T-cell (primary cell): ENCODE measurements at regions not wholly inside any gene's neighbourhood (a gene's known extent, or its start where the extent isn't known, plus 50 kb on each side); places are given as distances from the start of the nearest gene placed in this dataset.
"Not testable (repeated sequence)": the region's sequence is repeated elsewhere in the genome, so short reads cannot be mapped to it uniquely, and the experiment has no call there.

Source experiments
- ATAC-seq, 4 experiments: fragments of 200-7000 bp in 3 of 4; fragments of 150-1000 bp in 1 of 4; cut with Tn5 transposase; replicated peaks in 1 of 4; 1 replicate in 3 of 4; 2 replicates in 1 of 4; pipeline ENCODE4 v1.10.0; 2021; ENCODE audit warnings: moderate library complexity in 3 of 4, mild to moderate bottlenecking in 2 of 4, moderate number of reproducible peaks in 1 of 4
- CTCF ChIA-PET, 2 donors: fragments of 300-600 bp; sonication (Branson Sonifier 250); formaldehyde crosslinking; loops; one replicate each; lab custom pipeline; 2022; ENCODE audit warnings: antibody characterized with exemption in 2 of 2; lab: Charles Lee
- POLR2A ChIA-PET, 2 donors: fragments of 300-600 bp; sonication (Branson Sonifier 250); formaldehyde crosslinking; loops; one replicate each; lab custom pipeline; 2022; ENCODE audit warnings: antibody characterized with exemption in 2 of 2; lab: Charles Lee
- DNase-seq, 35 experiments: peaks; one replicate each; pipeline versions ENCODE4 v3.0.0 to v3.0.0-alpha.2; 2013 to 2023
- H3K27ac ChIP-seq: one replicate; pipeline ENCODE4 v1.5.1; 2013; ENCODE audit warnings: low read length
- H3K27me3 ChIP-seq, 2 experiments: replicated peaks in 1 of 2; 1 replicate in 1 of 2; 2 replicates in 1 of 2; pipeline versions ENCODE4 v1.6.1 to v1.7.0; 2013; ENCODE audit warnings: low read length in 1 of 2, mixed read lengths in 1 of 2; ENCODE audit not compliant: control insufficient read depth in 2 of 2, insufficient read depth in 2 of 2; ENCODE audit errors: extremely low read depth in 1 of 2
- H3K36me3 ChIP-seq, 2 donors: 1 replicate in 1 of 2; 2 replicates in 1 of 2; pipeline versions ENCODE4 v1.6.1 to v1.7.0; 2013; ENCODE audit warnings: low read length in 1 of 2; ENCODE audit not compliant: control insufficient read depth in 2 of 2, insufficient read depth in 1 of 2; ENCODE audit errors: extremely low read depth in 1 of 2
- H3K4me1 ChIP-seq, 2 experiments: 1 replicate in 1 of 2; 2 replicates in 1 of 2; pipeline versions ENCODE4 v1.6.1 to v1.7.0; 2013; ENCODE audit warnings: low read length in 2 of 2, mixed read lengths in 1 of 2; ENCODE audit not compliant: insufficient read depth in 2 of 2, control insufficient read depth in 1 of 2; ENCODE audit errors: extremely low read depth in 1 of 2
- H3K4me3 ChIP-seq, 2 donors: 1 replicate in 1 of 2; 2 replicates in 1 of 2; pipeline versions ENCODE4 v1.5.1 to v1.7.0; 2013; ENCODE audit warnings: mild to moderate bottlenecking in 2 of 2, low read length in 1 of 2, moderate library complexity in 1 of 2; ENCODE audit not compliant: control insufficient read depth in 1 of 2; ENCODE audit errors: extremely low read depth in 1 of 2
- H3K9me3 ChIP-seq: 2 replicates; pipeline ENCODE4 v1.7.0; 2013
- H3K27ac Mint-ChIP-seq, 2 donors: one replicate each; pipeline ENCODE4 v1.8.0; 2020 to 2021; ENCODE audit warnings: mild to moderate bottlenecking in 2 of 2, mixed read lengths in 2 of 2
- H3K27me3 Mint-ChIP-seq, 2 donors: one replicate each; pipeline ENCODE4 v1.8.0; 2021 to 2022; ENCODE audit warnings: mixed read lengths in 2 of 2
- H3K36me3 Mint-ChIP-seq: one replicate; pipeline ENCODE4 v1.8.0; 2021; ENCODE audit warnings: mixed read lengths
- H3K4me1 Mint-ChIP-seq, 3 donors: one replicate each; pipeline ENCODE4 v1.8.0; 2020 to 2022; ENCODE audit warnings: mixed read lengths in 3 of 3, mild to moderate bottlenecking in 1 of 3
- H3K4me3 Mint-ChIP-seq, 3 donors: one replicate each; pipeline ENCODE4 v1.8.0; 2020 to 2022; ENCODE audit warnings: mild to moderate bottlenecking in 3 of 3, mixed read lengths in 3 of 3, moderate library complexity in 3 of 3
- H3K9me3 Mint-ChIP-seq, 3 donors: one replicate each; pipeline ENCODE4 v1.8.0; 2020 to 2022; ENCODE audit warnings: mixed read lengths in 3 of 3
- WGBS: methylation state at CpG from one replicate; pipeline ENCODE4 v1.1.5; 2013; ENCODE audit warnings: missing lambda C conversion rate; ENCODE audit not compliant: insufficient coverage; 5-methylcytosine and 5-hydroxymethylcytosine counted together

DNA sequence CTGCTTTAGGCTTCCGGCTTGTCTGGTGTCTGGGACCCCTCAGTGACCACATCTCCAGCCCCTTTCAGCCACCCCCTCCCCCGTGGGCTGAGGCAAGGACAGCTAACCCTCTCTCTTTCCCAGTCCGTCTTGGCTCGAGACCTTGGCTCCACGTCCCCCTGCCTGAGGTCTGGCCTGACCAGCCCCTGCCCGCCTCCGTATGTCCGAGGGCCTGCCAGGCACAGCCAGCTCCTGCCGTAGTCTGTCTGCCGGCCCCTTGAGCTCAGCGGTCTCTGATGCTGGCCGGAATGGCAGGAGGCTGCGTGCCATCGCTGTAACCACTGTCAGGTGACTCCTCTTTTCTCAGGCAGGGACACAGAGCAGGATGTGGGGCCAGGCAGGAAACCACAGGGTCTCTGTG is 73.3 kb upstream of the LRPAP1 start:
- CTCF ChIA-PET = no interaction called here
- Histone ChIP-seq H3K9me3 (no peaks in the 10 kb centered on the region), H3K27ac (no peak overlapping the region), H3K27me3 (peaks cover 0 to 40% of the 10 kb centered on the region in 2 experiments), H3K4me1 (no peaks in the 10 kb centered on the region), H3K4me3 (no peak overlapping the region), H3K36me3 (no peaks in the 10 kb centered on the region)
- POLR2A ChIA-PET = no interaction called here
- ATAC-seq (no peak), DNase-seq (peak in 1 of 35 experiments; percentile 14)
- Mint-ChIP-seq H3K27ac (no peak overlapping the region), H3K4me3 (no peak overlapping the region), H3K27me3 (peaks cover 3 to 6% of the 10 kb centered on the region in 2 donors), H3K4me1 (no peaks in the 10 kb centered on the region), H3K9me3 (peaks cover 0 to 7% (median 0%) of the 10 kb centered on the region in 3 donors), H3K36me3 (no peaks in the 10 kb centered on the region)
- 76% methylated on average over 14 of the region's 14 CpGs for WGBS

DNA sequence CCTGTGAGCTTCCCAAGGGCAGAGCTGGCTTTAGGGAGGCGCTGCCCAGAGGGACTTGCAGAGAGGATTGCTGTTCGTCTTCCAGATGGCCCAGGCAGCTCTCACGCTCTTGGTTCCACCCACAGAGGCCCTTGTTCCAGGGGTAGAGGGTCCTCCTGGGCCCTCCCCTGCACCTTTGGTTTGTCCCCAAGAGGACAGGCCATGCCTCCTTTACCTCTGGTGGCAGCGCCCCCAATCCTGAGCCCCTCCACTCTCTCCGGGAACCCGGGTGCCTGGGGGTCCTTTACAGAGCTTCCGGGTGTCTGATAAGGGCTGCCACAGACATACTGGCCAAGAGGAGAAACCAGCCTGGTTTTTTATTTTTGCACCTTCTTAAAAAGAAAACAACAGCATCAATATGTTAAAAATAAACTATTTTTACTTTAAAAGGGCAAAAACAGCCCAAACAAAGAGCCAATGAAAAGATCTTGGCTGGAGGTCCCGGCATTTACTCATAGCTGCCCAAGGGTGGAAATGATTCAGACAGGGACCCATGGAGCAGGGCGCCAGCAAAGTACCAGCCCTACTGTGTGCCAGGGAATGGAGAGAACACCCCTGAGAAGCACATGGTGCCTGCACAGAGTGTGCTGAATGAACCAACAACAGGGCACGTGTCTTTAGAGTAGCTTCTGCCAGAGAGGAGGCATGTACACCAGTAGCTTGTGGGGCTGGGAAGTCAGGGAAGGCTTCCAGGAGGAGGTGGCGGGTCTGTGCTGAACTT is 70.8 kb upstream of the LRPAP1 start:
- POLR2A ChIA-PET, H3K27me3 Mint-ChIP-seq, H3K27ac Mint-ChIP-seq, H3K27ac ChIP-seq, ATAC-seq, H3K36me3 ChIP-seq, H3K4me3 Mint-ChIP-seq, H3K4me1 Mint-ChIP-seq, DNase-seq, H3K9me3 ChIP-seq, CTCF ChIA-PET, H3K4me3 ChIP-seq, H3K9me3 Mint-ChIP-seq, H3K36me3 Mint-ChIP-seq, H3K4me1 ChIP-seq: not testable (repeated sequence)
- WGBS = 79% methylated on average over 8 of the region's 11 CpGs
- H3K27me3 ChIP-seq = peaks cover 0 to 40% of the 10 kb centered on the region in 2 experiments

DNA sequence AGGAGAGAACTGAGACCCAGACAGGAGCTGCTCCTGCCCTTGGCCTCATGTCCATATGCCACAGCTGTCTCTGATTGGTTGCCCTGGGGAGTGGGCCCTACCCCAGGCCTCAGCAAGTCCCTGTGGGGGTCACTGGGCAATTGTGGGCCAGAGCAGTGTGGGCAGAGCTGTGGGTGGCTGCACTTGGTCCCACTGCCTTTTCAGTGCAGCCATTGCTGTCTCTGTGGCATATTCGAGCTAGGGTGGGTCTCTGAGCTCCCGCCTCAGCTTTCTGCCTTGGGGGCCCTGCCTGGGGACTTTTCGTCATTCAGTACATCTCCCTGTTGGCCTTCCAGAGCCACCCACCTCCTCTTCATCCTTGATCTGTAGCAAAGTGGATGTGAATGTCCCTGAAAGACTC is 69.8 kb upstream of the LRPAP1 start:
- peaks cover 3 to 6% of the 10 kb centered on the region in 2 donors for H3K27me3 Mint-ChIP-seq
- CTCF ChIA-PET = no interaction called here
- Histone ChIP-seq H3K27ac (no peak overlapping the region), H3K4me1 (no peaks in the 10 kb centered on the region), H3K27me3 (peaks cover 0 to 43% of the 10 kb centered on the region in 2 experiments), H3K9me3 (no peaks in the 10 kb centered on the region), H3K36me3 (no peaks in the 10 kb centered on the region), H3K4me3 (no peak overlapping the region)
- H3K27ac Mint-ChIP-seq = no peak overlapping the region
- H3K4me1 Mint-ChIP-seq = no peaks in the 10 kb centered on the region
- no peak overlapping the region for H3K4me3 Mint-ChIP-seq
- WGBS = 48% methylated on average over 2 of the region's 3 CpGs
- no peak for DNase-seq
- no peak for ATAC-seq
- no peaks in the 10 kb centered on the region for H3K36me3 Mint-ChIP-seq
- no peaks in the 10 kb centered on the region for H3K9me3 Mint-ChIP-seq
- POLR2A ChIA-PET = no interaction called here

DNA sequence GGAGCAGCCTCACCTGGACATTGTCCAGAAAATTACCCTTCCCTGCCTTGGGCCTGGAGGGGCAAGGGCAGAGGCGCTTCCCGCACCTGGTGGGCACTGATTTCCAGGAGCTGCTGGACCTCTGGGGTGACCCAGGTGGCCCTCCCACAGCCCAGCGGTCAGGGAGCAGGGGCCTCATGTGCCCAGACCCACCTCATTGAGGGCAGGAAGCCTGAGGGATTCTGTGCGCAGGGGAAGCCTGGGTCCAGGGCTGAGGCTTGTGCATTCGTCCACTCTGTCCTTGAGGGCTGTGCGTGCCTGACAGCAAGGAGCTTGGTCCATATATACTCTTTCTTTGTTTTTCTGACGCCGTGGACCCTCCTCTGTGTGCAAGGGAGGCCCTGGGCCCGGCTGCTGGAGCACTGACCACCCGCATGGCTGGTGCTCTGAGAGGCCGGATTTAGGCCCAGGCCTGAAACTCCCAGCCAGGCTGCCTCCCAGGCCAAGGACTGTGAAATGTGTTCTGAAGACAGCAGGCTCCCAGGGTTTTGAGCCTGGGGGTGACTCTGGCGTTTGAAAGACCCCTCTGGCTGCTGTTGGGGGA is 69.0 kb upstream of the LRPAP1 start:
- H3K4me3 ChIP-seq, ATAC-seq, H3K4me1 Mint-ChIP-seq, H3K4me1 ChIP-seq, POLR2A ChIA-PET, H3K36me3 ChIP-seq, H3K36me3 Mint-ChIP-seq, H3K27ac ChIP-seq, H3K27ac Mint-ChIP-seq, H3K9me3 ChIP-seq, H3K9me3 Mint-ChIP-seq, H3K4me3 Mint-ChIP-seq, CTCF ChIA-PET, DNase-seq: not testable (repeated sequence)
- H3K27me3 Mint-ChIP-seq = peaks cover 3 to 13% of the 10 kb centered on the region in 2 donors
- 82% methylated on average over 12 of the region's 12 CpGs for WGBS
- peaks cover 0 to 45% of the 10 kb centered on the region in 2 experiments for H3K27me3 ChIP-seq

DNA sequence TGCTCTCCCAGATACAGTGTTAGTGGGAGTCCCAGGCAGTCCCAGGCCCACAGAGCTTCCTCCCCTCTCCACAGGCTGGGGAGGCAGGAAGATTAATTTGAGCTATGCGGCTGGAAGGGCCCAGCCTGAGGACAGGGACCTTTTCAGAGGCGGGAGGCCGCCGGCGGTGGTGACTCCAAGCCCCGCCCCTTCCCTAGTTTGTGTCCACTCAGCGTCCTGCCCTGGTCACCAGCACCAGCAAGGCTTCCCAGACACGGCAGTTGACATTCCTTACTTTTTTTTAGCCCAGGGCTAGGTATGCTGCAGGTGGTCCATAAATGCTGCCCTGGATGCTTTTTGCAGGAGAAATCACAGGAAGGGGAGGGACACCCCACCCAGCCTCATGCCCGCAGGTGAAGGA is 67.7 kb upstream of the LRPAP1 start:
- H3K27ac Mint-ChIP-seq = no peak overlapping the region
- H3K27me3 Mint-ChIP-seq = peaks cover 3 to 20% of the 10 kb centered on the region in 2 donors
- ChIA-PET POLR2A (no interaction called here), CTCF (no interaction called here)
- no peaks in the 10 kb centered on the region for H3K9me3 Mint-ChIP-seq
- DNase-seq (no peak), ATAC-seq (no peak)
- 61% methylated on average over 6 of the region's 9 CpGs for WGBS
- no peak overlapping the region for H3K4me3 Mint-ChIP-seq
- Histone ChIP-seq H3K27ac (no peak overlapping the region), H3K27me3 (peaks cover 0 to 46% of the 10 kb centered on the region in 2 experiments), H3K36me3 (no peaks in the 10 kb centered on the region), H3K4me1 (no peaks in the 10 kb centered on the region), H3K4me3 (no peak overlapping the region), H3K9me3 (no peaks in the 10 kb centered on the region)
- no peaks in the 10 kb centered on the region for H3K4me1 Mint-ChIP-seq
- H3K36me3 Mint-ChIP-seq = no peaks in the 10 kb centered on the region

DNA sequence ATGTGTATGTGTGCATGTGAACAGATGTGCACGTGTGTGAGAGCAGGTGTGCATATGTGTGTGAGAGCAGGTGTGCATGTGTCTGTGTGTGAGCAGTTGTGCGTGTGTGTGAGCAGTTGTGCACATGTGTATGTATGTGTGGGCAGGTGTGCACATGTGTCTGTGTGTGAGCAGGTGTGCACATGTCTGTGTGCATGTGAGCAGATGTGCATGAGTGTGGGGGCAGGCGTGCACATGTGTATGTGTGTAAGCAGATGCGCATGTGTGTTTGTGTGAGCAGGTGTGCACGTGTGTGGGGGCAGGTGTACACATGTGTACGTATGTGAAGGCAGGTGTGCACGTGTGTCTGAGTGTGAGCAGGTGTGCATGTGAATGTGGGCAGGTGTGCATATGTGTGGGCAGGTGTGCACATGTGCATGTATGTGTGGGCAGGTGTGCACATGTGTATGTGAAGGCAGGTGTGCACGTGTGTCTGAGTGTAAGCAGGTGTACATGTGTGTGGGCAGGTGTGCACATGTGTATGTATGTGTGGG is 66.5 kb upstream of the LRPAP1 start:
- Mint-ChIP-seq H3K9me3 (no peaks in the 10 kb centered on the region), H3K4me1 (no peaks in the 10 kb centered on the region), H3K36me3 (no peaks in the 10 kb centered on the region), H3K4me3 (no peak overlapping the region), H3K27me3 (peaks cover 11 to 26% of the 10 kb centered on the region in 2 donors), H3K27ac (no peak overlapping the region)
- H3K4me3 ChIP-seq = no peak overlapping the region
- H3K4me1 ChIP-seq = no peaks in the 10 kb centered on the region
- no peaks in the 10 kb centered on the region for H3K36me3 ChIP-seq
- ChIA-PET CTCF (no interaction called here), POLR2A (no interaction called here)
- H3K27me3 ChIP-seq = peaks cover 0 to 34% of the 10 kb centered on the region in 2 experiments
- no peak overlapping the region for H3K27ac ChIP-seq
- no peak for ATAC-seq
- no peaks in the 10 kb centered on the region for H3K9me3 ChIP-seq
- no peak for DNase-seq
- 96% methylated on average over 8 of the region's 8 CpGs for WGBS
